Right lobe of liver (tissue), 6 donors: ENCODE measurements at regions not wholly inside any gene's neighbourhood (a gene's known extent, or its start where the extent isn't known, plus 50 kb on each side); places are given as distances from the start of the nearest gene placed in this dataset.

Experiments used
- ATAC-seq, 4 donors: fragments of 200-7000 bp; cut with Tn5 transposase; one replicate each; pipeline ENCODE4 v1.9.1; 2020; ENCODE audit warnings: mild to moderate bottlenecking in 4 of 4, moderate library complexity in 4 of 4
- DNase-seq, 3 donors: peaks; one replicate each; pipeline ENCODE4 v3.0.0-alpha.2; 2020
- H3K27ac ChIP-seq, 3 donors: fragments of 200-600 bp; one replicate each; pipeline ENCODE4 v1.8.0; 2022
- H3K27me3 ChIP-seq, 2 donors: fragments of 200-600 bp; one replicate each; pipeline ENCODE4 v1.8.0; 2022
- H3K36me3 ChIP-seq, 4 donors: fragments of 200-600 bp; sonication (generic) in 1 of 4; one replicate each; pipeline versions ENCODE4 v1.5.1 to v1.8.0; 2017 to 2022; ENCODE audit warnings: control low read depth in 1 of 4
- H3K4me1 ChIP-seq, 4 donors: fragments of 200-600 bp; sonication (generic) in 1 of 4; one replicate each; pipeline versions ENCODE4 v1.5.1 to v1.8.0; 2017 to 2022; ENCODE audit warnings: control low read depth in 1 of 4
- H3K4me3 ChIP-seq, 3 donors: fragments of 200-600 bp; one replicate each; pipeline ENCODE4 v1.8.0; 2022
- H3K9me3 ChIP-seq, 4 donors: fragments of 200-600 bp; sonication (generic) in 1 of 4; one replicate each; pipeline versions ENCODE4 v1.5.1 to v1.8.0; 2017 to 2022; ENCODE audit warnings: control low read depth in 1 of 4
- POLR2A ChIP-seq: fragments of 450-650 bp; IDR thresholded peaks from one replicate; pipeline ENCODE4 v1.6.1; 2017; ENCODE audit warnings: antibody characterized with exemption, mild to moderate bottlenecking
- WGBS: methylation state at CpG from one replicate; pipeline ENCODE4 v1.1.6; 2018; ENCODE audit warnings: low coverage, low lambda C conversion rate; ENCODE audit not compliant: insufficient coverage; ENCODE audit errors: missing lambda C conversion rate; 5-methylcytosine and 5-hydroxymethylcytosine counted together
- intact Hi-C, 2 donors: fragments of 100-400 bp; cut with DNase I; formaldehyde crosslinking; loops; one replicate each; pipeline versions ENCODE4 v1.11.2 to v1.14.1; 2022
- TF ChIP-seq, protein P1 (sequence below), 4 donors: fragments of 200-600 bp in 3 of 4; fragments of 450-650 bp in 1 of 4; IDR thresholded peaks; one replicate each; pipeline versions ENCODE4 v1.5.1 to v1.8.0; 2016 to 2022; ENCODE audit warnings: antibody characterized with exemption in 4 of 4, mild to moderate bottlenecking in 2 of 4
- donor health status: DM: no; HTN: yes; CAD: no.
- donor health status: DM: no; HTN: no; CAD: no.
- donor health status: DM: no; HTN: no; CAD: no.
- donor health status: DM: no; HTN: yes; CAD: no.
- donor health status: DM: no; HTN: yes; CAD: no.

DNA sequence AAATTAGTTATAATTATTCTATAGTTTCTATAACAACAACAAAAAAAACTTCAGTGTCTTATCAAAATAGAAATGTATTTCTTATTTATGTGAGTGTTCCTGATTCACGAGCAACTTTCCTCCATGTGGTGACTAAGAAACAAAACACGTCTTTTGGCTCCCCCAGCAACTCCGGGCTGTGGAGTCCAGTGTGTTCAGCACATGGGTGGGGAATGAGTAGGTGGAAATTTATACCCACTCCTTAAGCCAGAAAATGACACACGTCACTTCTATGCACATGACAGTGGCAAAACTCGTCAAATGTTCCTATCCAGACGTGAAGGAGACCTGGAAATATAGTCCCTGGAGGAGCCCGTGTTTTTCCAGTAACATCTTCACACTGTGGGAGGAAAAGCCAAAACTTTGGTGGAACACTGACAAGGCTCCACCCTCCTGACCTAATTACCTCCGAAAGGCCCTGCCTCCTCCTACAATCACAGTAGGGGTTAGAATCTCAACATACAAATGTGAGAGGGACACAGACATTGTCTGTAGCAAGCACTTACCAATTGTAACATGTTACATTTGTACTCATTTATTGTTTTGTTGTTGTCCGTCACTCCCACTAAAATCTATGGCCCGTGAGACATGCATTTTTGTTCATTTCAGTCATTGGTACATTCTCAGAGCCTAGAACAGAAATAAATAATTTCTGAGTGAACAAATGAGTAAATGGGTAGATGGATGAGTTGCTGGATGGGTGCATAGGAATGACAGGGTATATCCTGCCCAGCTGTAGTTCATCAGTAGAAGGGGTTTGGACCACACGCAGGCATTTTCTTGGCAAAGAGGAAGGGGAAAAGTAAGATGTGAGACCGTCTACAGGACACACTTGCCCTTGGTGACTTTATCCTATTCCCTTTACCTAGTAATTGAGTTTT, 605.8 kb upstream of the TENM3 start:
- no peak overlapping the region for H3K27ac ChIP-seq
- ATAC-seq, result no peak
- 57% methylated on average over 12 of the region's 12 CpGs for WGBS
- H3K36me3 ChIP-seq, result no peaks in the 10 kb centered on the region
- H3K9me3 ChIP-seq, result no peaks in the 10 kb centered on the region
- intact Hi-C loops, result no loop called here
- no peak for DNase-seq
- TF ChIP-seq POLR2A, result no peak
- TF ChIP-seq, protein P1, sequence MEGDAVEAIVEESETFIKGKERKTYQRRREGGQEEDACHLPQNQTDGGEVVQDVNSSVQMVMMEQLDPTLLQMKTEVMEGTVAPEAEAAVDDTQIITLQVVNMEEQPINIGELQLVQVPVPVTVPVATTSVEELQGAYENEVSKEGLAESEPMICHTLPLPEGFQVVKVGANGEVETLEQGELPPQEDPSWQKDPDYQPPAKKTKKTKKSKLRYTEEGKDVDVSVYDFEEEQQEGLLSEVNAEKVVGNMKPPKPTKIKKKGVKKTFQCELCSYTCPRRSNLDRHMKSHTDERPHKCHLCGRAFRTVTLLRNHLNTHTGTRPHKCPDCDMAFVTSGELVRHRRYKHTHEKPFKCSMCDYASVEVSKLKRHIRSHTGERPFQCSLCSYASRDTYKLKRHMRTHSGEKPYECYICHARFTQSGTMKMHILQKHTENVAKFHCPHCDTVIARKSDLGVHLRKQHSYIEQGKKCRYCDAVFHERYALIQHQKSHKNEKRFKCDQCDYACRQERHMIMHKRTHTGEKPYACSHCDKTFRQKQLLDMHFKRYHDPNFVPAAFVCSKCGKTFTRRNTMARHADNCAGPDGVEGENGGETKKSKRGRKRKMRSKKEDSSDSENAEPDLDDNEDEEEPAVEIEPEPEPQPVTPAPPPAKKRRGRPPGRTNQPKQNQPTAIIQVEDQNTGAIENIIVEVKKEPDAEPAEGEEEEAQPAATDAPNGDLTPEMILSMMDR (IDR thresholded peaks at IDR 0.05), result no peak
- no peak overlapping the region for H3K4me3 ChIP-seq
- no peaks in the 10 kb centered on the region for H3K4me1 ChIP-seq
- H3K27me3 ChIP-seq, result no peaks in the 10 kb centered on the region

DNA sequence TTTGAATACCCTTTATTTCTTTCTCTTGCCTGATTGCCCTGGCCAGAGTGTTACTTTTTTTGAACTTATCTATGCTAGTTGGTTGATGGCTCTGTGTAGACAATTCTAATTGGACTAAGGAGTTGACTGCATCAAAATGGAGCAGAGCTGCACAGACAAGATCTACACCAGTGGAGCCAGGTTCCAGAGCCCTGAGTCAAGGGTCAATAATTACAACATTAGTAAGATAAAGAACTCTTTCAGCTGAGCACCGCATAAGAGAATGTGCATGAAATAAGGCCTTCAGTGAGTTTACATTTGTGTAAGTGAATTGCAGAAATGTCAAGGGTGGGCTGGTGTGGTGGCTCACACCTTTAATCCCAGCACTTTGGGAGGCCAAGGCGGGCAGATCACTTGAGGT, 599.7 kb upstream of the TENM3 start:
- Histone ChIP-seq H3K27ac (no peak overlapping the region), H3K36me3 (no peaks in the 10 kb centered on the region), H3K4me3 (no peak overlapping the region), H3K4me1 (no peaks in the 10 kb centered on the region), H3K9me3 (no peaks in the 10 kb centered on the region), H3K27me3 (no peaks in the 10 kb centered on the region)
- ATAC-seq (no peak), DNase-seq (no peak)
- no peak for TF ChIP-seq POLR2A
- 100% methylated on average over 1 of the region's 2 CpGs for WGBS
- intact Hi-C loops, result no loop called here

DNA sequence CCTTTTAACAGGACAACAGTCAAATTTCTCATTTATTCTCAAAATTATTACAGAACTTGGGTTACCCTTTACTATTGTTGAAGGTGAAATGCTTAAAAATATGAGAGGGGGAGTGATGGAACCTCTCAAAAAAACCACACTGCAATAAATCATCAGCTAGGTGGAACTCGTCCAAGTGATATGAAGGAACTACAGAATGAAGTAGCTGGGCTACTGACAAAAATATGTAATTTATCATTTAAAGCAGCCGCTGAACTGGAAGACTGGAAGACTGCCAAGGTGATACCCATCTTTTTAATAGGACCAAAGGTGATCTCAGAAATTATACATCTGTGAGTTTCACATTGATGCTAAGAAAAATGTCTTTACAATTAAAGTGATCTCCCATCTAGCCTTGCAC, 597.7 kb upstream of the TENM3 start:
- intact Hi-C loops, result no loop called here
- no peaks in the 10 kb centered on the region for H3K36me3 ChIP-seq
- no peak overlapping the region for H3K4me3 ChIP-seq
- 16% methylated on average over 2 of the region's 2 CpGs for WGBS
- H3K9me3 ChIP-seq, result no peaks in the 10 kb centered on the region
- no peaks in the 10 kb centered on the region for H3K27me3 ChIP-seq
- H3K27ac ChIP-seq, result no peak overlapping the region
- no peaks in the 10 kb centered on the region for H3K4me1 ChIP-seq
- ATAC-seq (no peak), DNase-seq (no peak)
- TF ChIP-seq POLR2A, result no peak
- TF ChIP-seq, protein P1 (IDR thresholded peaks at IDR 0.05), result no peak

DNA sequence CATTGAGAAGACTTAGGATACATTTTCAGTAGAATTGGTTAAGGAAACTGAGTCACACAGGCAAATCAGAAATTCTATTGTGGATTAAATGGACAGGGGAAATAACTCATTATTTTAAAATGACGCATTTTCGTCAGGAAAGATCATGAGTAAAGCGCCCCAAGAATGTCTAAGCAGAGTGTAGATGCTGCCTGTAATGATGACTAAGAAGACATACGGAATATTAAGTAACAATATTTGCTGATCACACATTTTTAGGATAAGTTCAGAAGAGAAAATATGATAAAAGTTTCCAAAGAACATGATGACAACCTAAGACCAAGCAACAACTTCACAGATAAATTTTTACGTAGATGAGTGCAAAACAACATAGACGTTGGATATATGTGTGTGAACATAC, 596.3 kb upstream of the TENM3 start:
- 56% methylated on average over 6 of the region's 6 CpGs for WGBS
- TF ChIP-seq, protein P1 (IDR thresholded peaks at IDR 0.05), result no peak
- no peak for TF ChIP-seq POLR2A
- H3K9me3 ChIP-seq, result no peaks in the 10 kb centered on the region
- intact Hi-C loops, result no loop called here
- no peak for ATAC-seq
- no peaks in the 10 kb centered on the region for H3K4me1 ChIP-seq
- H3K27me3 ChIP-seq, result no peaks in the 10 kb centered on the region
- no peaks in the 10 kb centered on the region for H3K36me3 ChIP-seq
- no peak for DNase-seq
- no peak overlapping the region for H3K4me3 ChIP-seq
- H3K27ac ChIP-seq, result no peak overlapping the region

DNA sequence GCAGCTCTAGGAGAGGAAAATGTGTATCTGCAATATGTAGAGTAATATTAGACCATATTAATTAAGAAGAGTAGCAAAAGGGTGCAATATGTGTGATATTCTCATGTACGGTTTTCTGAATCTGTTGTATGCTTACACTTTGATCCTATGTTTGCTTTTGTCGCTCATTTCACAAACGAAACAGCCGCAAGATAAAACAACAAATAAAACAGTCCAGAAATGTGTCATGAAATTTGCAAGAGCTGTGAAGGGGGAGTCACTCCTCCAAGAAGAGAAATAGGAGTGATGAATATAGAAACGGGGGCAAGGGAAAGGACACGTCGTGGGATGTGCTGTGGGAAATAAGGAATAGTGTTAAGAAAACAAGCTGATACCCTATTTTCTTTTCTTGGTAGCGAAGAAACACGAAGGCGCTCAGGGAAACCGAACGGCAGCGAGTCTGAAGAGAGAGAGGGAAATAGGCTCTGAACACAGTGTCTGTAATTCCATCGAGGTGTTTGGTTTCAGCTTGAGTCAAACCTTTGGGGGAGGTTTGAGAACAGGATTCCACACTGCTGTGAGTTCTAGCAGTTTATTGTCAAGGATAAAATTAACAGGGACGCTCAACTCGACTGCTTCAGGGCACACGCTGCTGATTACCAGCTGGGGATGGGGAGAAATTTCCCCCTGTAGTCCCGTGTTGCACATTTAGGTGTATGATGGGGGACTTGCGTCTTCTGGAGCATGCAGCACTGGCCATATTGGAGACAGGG, 595.6 kb upstream of the TENM3 start:
- Histone ChIP-seq H3K27ac (no peak overlapping the region), H3K9me3 (no peaks in the 10 kb centered on the region), H3K4me1 (no peaks in the 10 kb centered on the region), H3K36me3 (no peaks in the 10 kb centered on the region), H3K27me3 (no peaks in the 10 kb centered on the region), H3K4me3 (no peak overlapping the region)
- WGBS, result 44% methylated on average over 19 of the region's 19 CpGs
- ATAC-seq, result no peak
- intact Hi-C loops, result no loop called here
- DNase-seq, result no peak
- TF ChIP-seq, protein P1 (IDR thresholded peaks at IDR 0.05), result no peak
- no peak for TF ChIP-seq POLR2A
